ENCODE measurements at regions not wholly inside any gene's neighbourhood (a gene's known extent, or its start where the extent isn't known, plus 50 kb on each side); places are given as distances from the start of the nearest gene placed in this dataset.
A peak's percentile ranks its signal among the peaks of the same experiment; 100 is the strongest.

GRCh38 chr11:69545976-69546617 lies 64.6 kb downstream of the LINC01488 start:
- DNase-seq (ENCODE audit: low read depth in 2 of 3, low spot score in 1 of 3) = no peak

DNA sequence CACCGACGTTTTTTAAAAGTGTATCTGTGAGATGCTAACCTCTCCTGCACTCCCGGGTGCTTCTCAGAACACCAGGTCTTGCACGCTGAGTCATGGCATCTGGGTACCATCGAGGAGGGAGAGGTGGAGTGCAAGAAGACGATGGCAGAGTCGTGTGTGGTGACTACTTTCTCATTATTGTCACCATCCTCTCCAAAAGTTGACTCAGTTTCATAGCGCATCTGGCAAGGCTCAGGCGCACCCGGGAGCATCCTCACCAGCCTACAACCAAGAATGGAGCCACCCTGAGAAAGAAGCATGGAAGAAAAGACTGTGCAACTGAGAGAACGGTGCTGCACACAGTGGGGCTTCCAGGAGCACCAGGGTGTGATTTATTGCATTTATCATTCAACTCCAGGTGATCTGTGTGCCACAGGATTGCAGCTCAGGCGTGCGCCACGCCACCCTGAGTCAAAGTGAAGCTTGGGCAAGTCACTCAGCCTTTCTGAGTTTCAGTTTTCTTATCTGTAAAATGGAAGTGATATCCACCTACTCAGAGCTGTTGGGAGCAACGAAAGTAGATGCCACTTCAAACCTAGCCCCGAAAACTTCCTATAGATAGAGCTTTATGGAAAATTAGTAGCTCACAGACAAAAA lies 65.4 kb downstream of the LINC01488 start:
- DNase-seq (ENCODE audit: low read depth in 2 of 3, low spot score in 1 of 3) = peak; percentile 41 to 61 (median 48)

DNA sequence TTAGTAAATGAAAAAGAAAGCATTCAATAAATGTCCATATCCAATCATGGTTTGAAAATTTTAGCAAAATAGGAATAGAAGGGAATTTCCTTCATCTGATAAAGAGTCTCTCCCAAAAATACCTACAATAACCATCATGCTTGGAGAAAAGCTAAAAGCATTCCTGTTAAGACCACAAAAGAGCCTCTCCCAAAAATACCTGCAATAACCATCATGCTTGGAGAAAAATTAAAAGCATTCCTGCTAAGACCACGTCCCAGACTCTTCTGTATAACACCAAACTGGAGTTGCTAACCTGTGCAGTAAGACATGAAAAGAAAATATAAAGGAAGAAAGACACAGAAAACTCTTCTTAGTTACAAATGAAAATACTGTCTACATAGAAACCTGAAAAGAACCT lies 69.4 kb downstream of the LINC01488 start:
- DNase-seq (ENCODE audit: low read depth in 2 of 3, low spot score in 1 of 3) = no peak

GRCh38 chr11:69551963-69552362 lies 70.5 kb downstream of the LINC01488 start:
- no peak for DNase-seq (ENCODE audit: low read depth in 2 of 3, low spot score in 1 of 3)

DNA sequence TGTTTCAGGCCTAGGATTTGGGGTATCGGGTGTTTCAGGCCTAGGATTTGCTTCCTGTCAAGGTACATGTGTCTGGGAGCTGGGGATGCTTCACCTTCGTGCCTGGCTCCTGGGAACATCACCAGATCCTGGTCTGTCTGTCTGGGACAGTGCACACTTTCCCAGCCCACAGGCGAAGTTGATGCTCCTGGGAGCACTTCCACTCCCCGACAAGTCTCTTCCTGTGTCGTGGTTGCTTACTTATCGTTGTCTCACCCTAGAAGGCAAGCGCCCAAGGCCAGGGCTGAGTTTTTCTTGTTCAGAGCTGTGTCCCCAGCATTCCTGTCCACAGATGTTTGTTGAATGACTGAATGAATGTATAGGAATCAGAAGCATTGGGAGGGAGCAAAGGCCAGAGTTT lies 71.5 kb downstream of the LINC01488 start:
- DNase-seq (ENCODE audit: low read depth in 2 of 3, low spot score in 1 of 3) = no peak

DNA sequence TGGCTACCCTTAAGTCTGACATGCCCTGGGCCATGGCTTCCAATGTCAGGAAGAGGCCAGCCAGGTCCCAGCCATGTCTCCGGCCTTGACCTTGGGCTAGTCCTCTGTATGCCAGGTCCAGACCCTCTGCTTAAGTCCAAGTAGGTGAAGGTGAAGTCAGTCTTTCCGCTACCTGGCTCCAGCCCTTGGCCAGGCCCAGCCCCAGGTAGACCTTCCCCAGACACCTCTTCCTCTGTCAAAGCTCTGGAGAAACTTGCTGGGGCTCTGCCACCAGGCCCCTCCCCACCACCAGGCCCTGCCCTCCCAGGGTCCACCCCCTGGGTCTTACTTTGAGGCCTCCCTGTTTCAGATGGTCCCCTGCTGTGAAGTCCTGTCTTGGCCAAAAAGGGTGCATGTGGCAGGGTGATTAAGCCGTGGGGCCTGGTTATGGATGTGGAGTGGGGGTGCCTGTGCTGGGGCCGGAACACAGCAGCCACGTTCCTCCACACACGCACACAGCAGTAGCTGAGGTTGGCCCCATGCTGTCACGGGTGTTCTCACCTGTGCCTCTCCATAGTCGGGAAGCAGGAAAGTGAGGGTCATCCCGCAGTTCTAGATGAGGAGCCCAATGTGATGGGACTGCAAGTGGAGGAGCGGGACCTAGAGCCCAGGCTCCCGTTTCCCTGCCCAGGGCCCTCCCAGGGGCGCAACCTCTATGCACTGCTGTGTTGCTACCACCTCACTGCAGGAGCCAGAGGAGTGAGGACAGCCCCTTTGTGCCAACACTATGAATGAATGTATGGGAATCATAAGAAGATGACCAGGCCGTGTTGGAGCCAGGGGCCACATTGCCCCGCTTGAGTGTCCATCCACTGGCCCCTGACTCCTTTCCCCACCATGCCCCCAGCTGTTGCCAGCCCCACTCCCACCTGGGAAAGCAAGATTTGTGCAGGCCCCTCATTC lies 72.2 kb downstream of the LINC01488 start:
- DNase-seq (ENCODE audit: low read depth in 2 of 3, low spot score in 1 of 3) = no peak

- DNase-seq (ENCODE audit: low read depth in 2 of 3, low spot score in 1 of 3) = no peak
Observed at GRCh38 chr11:69554849-69555248, 73.4 kb downstream of the LINC01488 start.

DNA sequence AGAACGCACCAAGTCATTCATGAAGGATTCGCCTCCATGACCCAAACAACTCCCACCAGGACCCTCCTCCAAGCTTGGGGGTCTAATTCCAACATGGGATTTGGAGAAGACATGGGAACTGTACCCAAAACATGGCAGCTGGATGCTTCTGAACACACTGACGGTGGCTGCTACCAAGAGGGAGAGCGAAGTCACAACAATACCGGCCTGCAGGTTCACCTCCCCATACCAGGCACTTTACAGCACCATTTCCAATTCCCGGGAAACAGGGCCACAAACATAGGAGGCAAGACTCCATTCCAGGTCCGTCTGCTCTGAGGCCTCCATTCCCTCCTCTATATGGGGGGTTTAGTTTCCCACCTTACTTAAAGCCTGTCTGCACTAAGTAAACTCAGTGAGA lies 75.8 kb downstream of the LINC01488 start:
- no peak for DNase-seq (ENCODE audit: low read depth in 2 of 3, low spot score in 1 of 3)

GRCh38 chr11:69558519-69558941 lies 77.1 kb downstream of the LINC01488 start:
- DNase-seq (ENCODE audit: low read depth in 2 of 3, low spot score in 1 of 3) = peak in 2 of 3 donors; percentile 6 to 8

- no peak for DNase-seq (ENCODE audit: low read depth in 2 of 3, low spot score in 1 of 3)
Observed at GRCh38 chr11:69559181-69559580, 77.7 kb downstream of the LINC01488 start.

GRCh38 chr11:69560141-69560790 lies 78.8 kb downstream of the LINC01488 start:
- no peak for DNase-seq (ENCODE audit: low read depth in 2 of 3, low spot score in 1 of 3)

GRCh38 chr11:69562302-69562701 lies 78.7 kb upstream of the CCND1 start:
- DNase-seq (ENCODE audit: low read depth in 2 of 3, low spot score in 1 of 3) = no peak

DNA sequence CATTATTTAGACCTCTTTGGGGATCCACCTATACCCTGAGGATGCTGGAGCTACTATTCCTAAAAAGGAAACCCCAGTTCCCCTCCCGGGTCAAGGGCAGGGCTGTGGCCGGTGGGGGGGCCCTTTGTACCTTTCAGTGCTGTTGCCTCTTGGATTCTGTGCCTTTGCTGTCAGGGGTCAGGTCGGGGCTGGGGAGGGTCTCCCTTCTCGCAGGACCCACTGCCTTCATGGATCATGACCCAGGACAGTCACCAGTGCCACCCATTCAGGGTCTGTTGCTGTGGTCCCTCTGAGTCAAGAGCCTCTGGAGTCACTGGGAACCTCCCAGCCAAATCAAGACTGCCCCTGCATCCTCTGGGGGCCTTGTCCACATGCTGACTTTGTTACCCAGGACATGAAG lies 78.1 kb upstream of the CCND1 start:
- DNase-seq (ENCODE audit: low read depth in 2 of 3, low spot score in 1 of 3) = no peak

GRCh38 chr11:69563306-69563705 lies 77.7 kb upstream of the CCND1 start:
- DNase-seq (ENCODE audit: low read depth in 2 of 3, low spot score in 1 of 3) = no peak

DNA sequence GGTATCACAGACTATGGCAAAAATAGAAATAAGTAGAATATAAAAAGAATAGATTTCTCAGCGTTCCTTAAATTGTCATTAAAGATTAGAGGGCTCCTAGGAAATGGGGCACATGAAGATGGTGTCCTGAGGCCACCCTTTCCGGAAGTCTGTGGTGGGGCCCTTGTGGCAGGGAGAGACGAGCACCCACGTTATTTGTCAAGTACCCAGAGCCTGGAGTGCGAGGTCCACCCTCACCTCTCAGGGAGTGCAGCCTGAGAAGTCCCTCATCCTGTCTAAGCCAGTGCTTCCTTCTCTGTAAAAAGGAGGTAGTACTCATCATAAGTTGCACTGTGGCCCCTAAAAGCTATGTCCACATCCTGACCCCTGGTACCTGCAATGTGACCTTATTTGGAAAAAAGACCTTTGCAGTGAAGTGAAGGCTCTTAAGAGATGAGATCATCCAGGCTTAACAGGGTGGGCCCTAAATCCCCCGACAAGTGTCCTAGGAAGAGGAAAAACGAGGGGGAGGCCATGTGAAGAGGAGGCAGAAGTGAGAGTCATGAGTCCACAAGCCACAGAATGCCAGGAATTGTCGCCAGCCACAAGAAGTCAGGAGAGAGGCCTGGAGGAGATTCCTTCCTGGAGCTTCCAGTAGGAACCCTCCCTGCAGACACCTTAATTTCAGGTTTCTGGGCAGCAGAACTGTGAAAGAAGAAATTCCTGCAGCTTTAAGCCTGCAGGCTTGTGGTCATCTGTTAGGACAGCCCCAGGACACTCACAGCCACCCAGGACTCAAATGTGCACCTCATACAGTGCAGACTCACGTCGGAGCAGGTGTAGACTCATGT lies 76.8 kb upstream of the CCND1 start:
- DNase-seq (ENCODE audit: low read depth in 2 of 3, low spot score in 1 of 3) = no peak

- DNase-seq (ENCODE audit: low read depth in 2 of 3, low spot score in 1 of 3) = no peak
Observed at GRCh38 chr11:69566001-69566400, 75.0 kb upstream of the CCND1 start.

DNA sequence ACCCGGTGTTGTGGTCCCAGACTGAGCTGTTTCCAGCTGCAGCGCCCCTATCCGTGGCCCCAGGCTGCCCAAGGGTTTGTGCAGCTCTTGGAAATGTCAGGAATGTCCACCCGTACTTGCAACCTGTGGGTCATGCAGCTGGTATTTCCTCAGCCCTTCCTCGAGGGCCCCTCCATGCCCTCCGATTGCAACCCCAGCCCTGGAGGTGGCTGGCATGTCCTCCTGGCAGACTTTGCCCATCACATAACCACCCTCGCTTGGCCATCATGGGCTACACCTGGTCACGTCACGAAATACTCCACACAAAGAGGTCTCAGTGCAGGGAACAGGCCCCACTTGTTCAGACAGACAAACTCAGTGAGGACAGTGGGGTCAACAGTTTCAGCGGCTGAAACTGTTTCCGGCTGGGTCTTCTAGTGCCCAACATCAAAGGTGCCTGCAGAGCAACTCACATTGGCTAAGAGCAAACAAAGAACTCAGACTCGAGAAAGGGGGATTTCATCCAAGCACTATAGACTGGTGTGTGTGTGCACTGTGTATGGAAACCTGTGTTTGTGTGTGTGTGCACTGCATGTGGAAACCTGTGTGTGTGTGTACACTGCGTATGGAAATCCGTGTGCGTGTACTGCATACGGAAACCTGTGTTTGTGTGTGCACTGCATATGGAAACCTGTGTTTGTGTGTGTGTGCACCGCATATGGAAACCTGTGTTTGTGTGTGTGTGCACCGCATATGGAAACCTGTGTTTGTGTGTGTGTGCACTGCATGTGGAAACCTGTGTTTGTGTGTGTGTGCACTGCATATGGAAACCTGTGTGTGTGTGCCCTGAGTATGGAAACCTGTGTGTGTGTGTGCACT lies 72.8 kb upstream of the CCND1 start:
- DNase-seq (ENCODE audit: low read depth in 2 of 3, low spot score in 1 of 3) = no peak

GRCh38 chr11:69568809-69569097 lies 72.2 kb upstream of the CCND1 start:
- DNase-seq (ENCODE audit: low read depth in 2 of 3, low spot score in 1 of 3) = no peak

GRCh38 chr11:69569306-69570200 lies 71.4 kb upstream of the CCND1 start:
- no peak for DNase-seq (ENCODE audit: low read depth in 2 of 3, low spot score in 1 of 3)
